H1 (cell line): ENCODE measurements at regions not wholly inside any gene's neighbourhood (a gene's known extent, or its start where the extent isn't known, plus 50 kb on each side); places are given as distances from the start of the nearest gene placed in this dataset.

ENCODE experiments used
- CHD7 ChIP-seq: fragments of 300-600 bp; sonication (generic); IDR thresholded peaks from 2 replicates; pipeline ENCODE4 v1.7.1; 2012; ENCODE audit warnings: low read length, moderate library complexity, mild to moderate bottlenecking, inconsistent platforms; ENCODE audit not compliant: insufficient replicate concordance
- HDAC2 ChIP-seq, 2 experiments: fragments of 300-600 bp in 1 of 2; sonication (generic) in 1 of 2; IDR thresholded peaks; 2 replicates each; pipeline ENCODE4 v1.6.1; 2011 to 2012; ENCODE audit warnings: low read depth in 2 of 2, low read length in 2 of 2, mild to moderate bottlenecking in 2 of 2, moderate library complexity in 2 of 2, borderline replicate concordance in 1 of 2, inconsistent platforms in 1 of 2
- JUN ChIP-seq: IDR thresholded peaks from 2 replicates; pipeline ENCODE4 v1.6.1; 2011; ENCODE audit warnings: low read depth, mild to moderate bottlenecking, improper control_type of control experiment, low read length
- KDM5A ChIP-seq: fragments of 200-600 bp; IDR thresholded peaks from 2 replicates; pipeline ENCODE4 v1.7.1; 2012; ENCODE audit warnings: mild to moderate bottlenecking, low read length, inconsistent platforms, mixed read lengths

GRCh38 chr12:88970740-88971139 lies 381.6 kb downstream of the DUSP6 start (continued):
- TF ChIP-seq HDAC2 (IDR thresholded peaks at IDR 0.05; ENCODE audit: borderline replicate concordance in 1 of 2, low read depth in 2 of 2, low read length in 2 of 2) (no peak), JUN (no peak), CHD7 (no peak), KDM5A (no peak)
- TF ChIP-seq, all 59 proteins: peak for 0
